ENCODE measurements at regions not wholly inside any gene's neighbourhood (a gene's known extent, or its start where the extent isn't known, plus 50 kb on each side); places are given as distances from the start of the nearest gene placed in this dataset.

DNA sequence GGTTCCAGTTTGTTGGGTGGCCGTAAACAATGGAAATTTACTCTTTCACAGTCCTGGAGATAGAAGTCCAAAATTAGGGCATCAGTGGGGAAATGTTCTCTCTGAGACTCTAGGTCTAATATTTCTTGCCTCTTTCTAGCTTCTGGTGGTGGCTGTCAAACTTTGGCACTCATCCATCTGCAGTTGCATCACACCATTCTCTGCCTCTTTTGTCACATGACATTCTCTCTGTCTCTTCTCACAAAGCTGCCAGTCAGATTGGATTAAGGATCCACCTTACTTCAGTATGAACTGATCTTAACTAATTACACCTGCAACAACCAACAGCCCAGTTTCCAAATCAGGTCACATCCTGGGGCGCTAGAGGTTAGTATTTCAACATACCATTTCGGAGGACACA is 222.9 kb upstream of the FTMT start:
- H3K9me3 ChIP-seq = no peaks in the 10 kb centered on the region
- intact Hi-C loops (cut with DNase I) = loop anchor here in 2 of 10 donors (5.0 to 10.0 kb wide), 2 partner anchors 244 to 246 kb away; no protein-coding TSS in a partner anchor
- no peak for ATAC-seq
- H3K36me3 ChIP-seq = no peaks in the 10 kb centered on the region
- no peak overlapping the region for H3K27ac ChIP-seq
- 55 to 74% (median 62%) methylated on average over 3 of the region's 3 CpGs for WGBS, 4 donors
- H3K4me1 ChIP-seq = no peaks in the 10 kb centered on the region
- peaks cover 0 to 5% (median 0%) of the 10 kb centered on the region in 9 donors for H3K27me3 ChIP-seq
- H3K4me3 ChIP-seq = no peak overlapping the region
- no peak for TF ChIP-seq POLR2A (IDR thresholded peaks at IDR 0.05)
- TF ChIP-seq, protein P1, sequence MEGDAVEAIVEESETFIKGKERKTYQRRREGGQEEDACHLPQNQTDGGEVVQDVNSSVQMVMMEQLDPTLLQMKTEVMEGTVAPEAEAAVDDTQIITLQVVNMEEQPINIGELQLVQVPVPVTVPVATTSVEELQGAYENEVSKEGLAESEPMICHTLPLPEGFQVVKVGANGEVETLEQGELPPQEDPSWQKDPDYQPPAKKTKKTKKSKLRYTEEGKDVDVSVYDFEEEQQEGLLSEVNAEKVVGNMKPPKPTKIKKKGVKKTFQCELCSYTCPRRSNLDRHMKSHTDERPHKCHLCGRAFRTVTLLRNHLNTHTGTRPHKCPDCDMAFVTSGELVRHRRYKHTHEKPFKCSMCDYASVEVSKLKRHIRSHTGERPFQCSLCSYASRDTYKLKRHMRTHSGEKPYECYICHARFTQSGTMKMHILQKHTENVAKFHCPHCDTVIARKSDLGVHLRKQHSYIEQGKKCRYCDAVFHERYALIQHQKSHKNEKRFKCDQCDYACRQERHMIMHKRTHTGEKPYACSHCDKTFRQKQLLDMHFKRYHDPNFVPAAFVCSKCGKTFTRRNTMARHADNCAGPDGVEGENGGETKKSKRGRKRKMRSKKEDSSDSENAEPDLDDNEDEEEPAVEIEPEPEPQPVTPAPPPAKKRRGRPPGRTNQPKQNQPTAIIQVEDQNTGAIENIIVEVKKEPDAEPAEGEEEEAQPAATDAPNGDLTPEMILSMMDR (IDR thresholded peaks at IDR 0.05) = no peak
- DNase-seq = no peak

DNA sequence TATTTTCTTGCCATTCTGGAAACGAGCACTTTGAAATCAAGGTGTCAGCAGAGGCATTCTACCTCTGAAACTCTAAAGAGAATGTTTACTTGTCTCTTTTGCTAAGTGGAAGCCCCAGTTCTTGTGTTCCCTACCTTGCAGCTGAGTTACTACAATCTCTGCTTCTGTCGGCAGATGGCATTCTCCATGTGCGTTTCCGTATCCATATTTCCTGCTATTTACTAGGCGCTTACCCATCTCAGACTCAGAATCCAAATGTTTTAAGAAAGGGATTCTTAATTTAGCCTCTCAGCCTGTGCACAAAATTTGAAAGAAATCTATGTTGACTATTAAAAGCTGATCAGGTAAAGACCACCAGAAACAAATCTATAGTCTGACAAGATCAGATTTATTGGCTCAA is 221.3 kb upstream of the FTMT start:
- no peaks in the 10 kb centered on the region for H3K36me3 ChIP-seq
- no peak overlapping the region for H3K27ac ChIP-seq
- ATAC-seq (no peak), DNase-seq (no peak)
- intact Hi-C loops (cut with DNase I) = loop anchor here in 1 of 10 donors (2.0 kb wide), 1 partner anchor 240 kb away; no protein-coding TSS in a partner anchor
- H3K4me3 ChIP-seq = no peak overlapping the region
- no peaks in the 10 kb centered on the region for H3K9me3 ChIP-seq
- H3K4me1 ChIP-seq = no peaks in the 10 kb centered on the region
- 37 to 52% (median 49%) methylated on average over 5 of the region's 5 CpGs for WGBS, 4 donors
- peaks cover 0 to 5% (median 0%) of the 10 kb centered on the region in 9 donors for H3K27me3 ChIP-seq
- no peak for TF ChIP-seq POLR2A (IDR thresholded peaks at IDR 0.05)
- TF ChIP-seq, protein P1 (IDR thresholded peaks at IDR 0.05) = peak in 3 of 12 donors; percentile 10 to 31 (median 25)

DNA sequence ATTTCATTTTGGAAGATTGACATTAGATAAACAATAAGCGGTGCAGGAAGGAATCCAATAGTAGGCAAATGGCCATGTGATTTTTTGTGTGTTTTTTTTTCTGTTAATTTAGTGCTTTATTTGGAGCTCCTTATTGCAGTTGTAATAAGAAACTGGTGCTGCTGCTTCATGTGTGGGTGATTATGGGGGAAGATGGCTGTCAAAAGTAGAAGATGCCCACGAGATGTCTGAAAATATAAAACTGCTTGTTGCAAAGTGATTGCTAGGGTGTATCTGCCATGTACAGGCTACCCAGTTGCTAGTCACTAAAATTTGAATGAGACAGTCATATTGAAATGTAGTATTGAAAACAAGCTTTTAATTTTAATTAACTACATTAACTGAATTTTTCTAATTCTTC is 216.7 kb upstream of the FTMT start:
- H3K27me3 ChIP-seq = no peaks in the 10 kb centered on the region
- no peak for ATAC-seq
- no peak overlapping the region for H3K27ac ChIP-seq
- H3K9me3 ChIP-seq = no peaks in the 10 kb centered on the region
- no peaks in the 10 kb centered on the region for H3K4me1 ChIP-seq
- no peaks in the 10 kb centered on the region for H3K36me3 ChIP-seq
- DNase-seq = no peak
- H3K4me3 ChIP-seq = no peak overlapping the region
- intact Hi-C loops (cut with DNase I) = no loop called here
- WGBS, 4 donors = 68 to 78% (median 73%) methylated on average over 2 of the region's 2 CpGs
- TF ChIP-seq, protein P1 (IDR thresholded peaks at IDR 0.05) = no peak
- no peak for TF ChIP-seq POLR2A (IDR thresholded peaks at IDR 0.05)

DNA sequence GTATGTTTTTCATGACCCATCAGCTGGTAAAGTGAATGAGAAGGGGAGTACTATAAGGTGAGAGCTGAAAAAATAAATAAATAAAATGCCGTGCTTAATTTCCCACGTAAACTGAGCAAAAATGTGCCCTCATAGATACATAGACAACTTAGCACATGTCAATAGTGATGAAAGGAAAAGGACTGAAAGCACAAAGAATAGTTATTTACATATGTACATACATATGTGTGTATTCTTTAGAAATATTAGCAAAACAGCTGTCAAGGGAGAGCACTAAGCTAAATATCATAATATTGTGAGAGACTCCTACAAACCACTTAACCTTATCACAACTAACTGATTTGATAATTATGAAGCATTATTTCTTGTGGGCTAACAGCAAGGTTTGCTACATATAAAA is 213.6 kb upstream of the FTMT start:
- 69 to 92% (median 84%) methylated on average over 2 of the region's 2 CpGs for WGBS, 4 donors
- intact Hi-C loops (cut with DNase I) = no loop called here
- no peaks in the 10 kb centered on the region for H3K27me3 ChIP-seq
- ATAC-seq (no peak), DNase-seq (no peak)
- TF ChIP-seq, protein P1 (IDR thresholded peaks at IDR 0.05) = no peak
- TF ChIP-seq POLR2A (IDR thresholded peaks at IDR 0.05) = no peak
- H3K4me3 ChIP-seq = no peak overlapping the region
- no peak overlapping the region for H3K27ac ChIP-seq
- H3K9me3 ChIP-seq = no peaks in the 10 kb centered on the region
- H3K36me3 ChIP-seq = no peaks in the 10 kb centered on the region
- no peaks in the 10 kb centered on the region for H3K4me1 ChIP-seq

Measured in heart left ventricle (tissue), 16 donors.